ENCODE measurements at regions not wholly inside any gene's neighbourhood (a gene's known extent, or its start where the extent isn't known, plus 50 kb on each side); places are given as distances from the start of the nearest gene placed in this dataset.

DNA sequence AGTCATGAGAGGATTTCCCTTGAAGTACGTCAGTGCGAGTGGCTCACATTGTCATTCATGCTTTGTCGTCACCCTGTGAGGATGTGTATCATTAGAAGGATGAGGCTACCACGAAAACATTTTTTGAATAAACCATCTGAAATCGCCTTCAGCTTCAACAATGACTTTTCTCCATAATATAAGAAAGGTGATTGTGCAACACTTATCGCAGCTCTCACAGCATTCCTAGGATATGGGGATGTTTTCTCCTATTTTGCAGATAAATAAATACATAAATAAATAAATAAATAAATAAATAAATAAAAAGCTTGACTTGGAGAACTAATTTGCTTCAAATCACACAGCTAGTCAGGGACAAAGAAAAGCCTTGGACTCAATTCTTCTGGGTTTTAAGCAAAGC, 326.5 kb downstream of the FOXA2 start:
- H3K36me3 ChIP-seq: no peaks in the 10 kb centered on the region
- 83 to 89% (median 86%) methylated on average over 6 of the region's 6 CpGs for WGBS, 5 donors
- no peaks in the 10 kb centered on the region for H3K9me3 ChIP-seq
- H3K27ac ChIP-seq: no peak overlapping the region
- no peak for DNase-seq
- intact Hi-C loops (cut with DNase I; ENCODE audit: low total_unique reads): no loop called here
- H3K4me3 ChIP-seq: no peak overlapping the region
- TF ChIP-seq POLR2AphosphoS5 (IDR thresholded peaks at IDR 0.05) (no peak), POLR2A (IDR thresholded peaks at IDR 0.05) (no peak), EP300 (IDR thresholded peaks at IDR 0.05) (no peak)
- TF ChIP-seq, protein P1, sequence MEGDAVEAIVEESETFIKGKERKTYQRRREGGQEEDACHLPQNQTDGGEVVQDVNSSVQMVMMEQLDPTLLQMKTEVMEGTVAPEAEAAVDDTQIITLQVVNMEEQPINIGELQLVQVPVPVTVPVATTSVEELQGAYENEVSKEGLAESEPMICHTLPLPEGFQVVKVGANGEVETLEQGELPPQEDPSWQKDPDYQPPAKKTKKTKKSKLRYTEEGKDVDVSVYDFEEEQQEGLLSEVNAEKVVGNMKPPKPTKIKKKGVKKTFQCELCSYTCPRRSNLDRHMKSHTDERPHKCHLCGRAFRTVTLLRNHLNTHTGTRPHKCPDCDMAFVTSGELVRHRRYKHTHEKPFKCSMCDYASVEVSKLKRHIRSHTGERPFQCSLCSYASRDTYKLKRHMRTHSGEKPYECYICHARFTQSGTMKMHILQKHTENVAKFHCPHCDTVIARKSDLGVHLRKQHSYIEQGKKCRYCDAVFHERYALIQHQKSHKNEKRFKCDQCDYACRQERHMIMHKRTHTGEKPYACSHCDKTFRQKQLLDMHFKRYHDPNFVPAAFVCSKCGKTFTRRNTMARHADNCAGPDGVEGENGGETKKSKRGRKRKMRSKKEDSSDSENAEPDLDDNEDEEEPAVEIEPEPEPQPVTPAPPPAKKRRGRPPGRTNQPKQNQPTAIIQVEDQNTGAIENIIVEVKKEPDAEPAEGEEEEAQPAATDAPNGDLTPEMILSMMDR (IDR thresholded peaks at IDR 0.05): no peak
- H3K27me3 ChIP-seq: peaks cover 0 to 4% (median 0%) of the 10 kb centered on the region in 3 donors
- no peaks in the 10 kb centered on the region for H3K4me1 ChIP-seq

DNA sequence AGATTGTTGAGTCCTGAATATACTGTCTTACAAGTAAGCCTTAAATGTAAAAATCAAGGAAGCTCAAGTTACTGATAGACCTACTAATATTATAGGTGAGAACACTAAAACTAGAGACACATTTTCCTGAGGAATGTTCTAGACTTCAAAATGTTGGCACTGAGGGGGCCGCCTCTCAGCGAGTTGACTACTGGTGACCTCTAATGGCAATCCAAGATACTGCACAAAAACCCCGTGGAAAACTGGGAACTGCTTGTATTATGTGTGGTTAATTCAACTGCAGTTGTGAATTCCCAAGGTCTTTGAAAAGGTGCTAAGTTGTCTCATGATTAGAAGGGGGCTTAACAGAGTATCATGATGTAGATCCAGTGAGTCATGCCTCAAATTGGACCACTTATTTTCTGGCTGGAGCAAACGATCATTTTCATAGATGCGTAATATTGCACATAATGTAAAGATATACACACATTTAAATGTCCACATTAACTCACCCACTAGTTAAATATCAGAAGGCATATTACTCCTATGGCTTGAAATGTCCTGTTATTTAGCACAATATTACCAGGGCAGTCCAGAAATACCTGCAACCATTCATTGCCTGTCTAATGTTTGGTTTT, 336.2 kb downstream of the FOXA2 start:
- Histone ChIP-seq H3K4me1 (no peaks in the 10 kb centered on the region), H3K4me3 (no peak overlapping the region), H3K36me3 (no peaks in the 10 kb centered on the region), H3K9me3 (no peaks in the 10 kb centered on the region), H3K27me3 (peaks cover 0 to 15% (median 0%) of the 10 kb centered on the region in 3 donors), H3K27ac (no peak overlapping the region)
- intact Hi-C loops (cut with DNase I; ENCODE audit: low total_unique reads): no loop called here
- WGBS, 5 donors: 34 to 40% (median 38%) methylated on average over 5 of the region's 5 CpGs
- TF ChIP-seq EP300 (IDR thresholded peaks at IDR 0.05) (no peak), POLR2AphosphoS5 (IDR thresholded peaks at IDR 0.05) (no peak), POLR2A (IDR thresholded peaks at IDR 0.05) (no peak)
- TF ChIP-seq, protein P1 (IDR thresholded peaks at IDR 0.05): peak in 1 of 7 experiments; percentile 22
- peak in 1 of 2 donors; percentile 36 for DNase-seq

DNA sequence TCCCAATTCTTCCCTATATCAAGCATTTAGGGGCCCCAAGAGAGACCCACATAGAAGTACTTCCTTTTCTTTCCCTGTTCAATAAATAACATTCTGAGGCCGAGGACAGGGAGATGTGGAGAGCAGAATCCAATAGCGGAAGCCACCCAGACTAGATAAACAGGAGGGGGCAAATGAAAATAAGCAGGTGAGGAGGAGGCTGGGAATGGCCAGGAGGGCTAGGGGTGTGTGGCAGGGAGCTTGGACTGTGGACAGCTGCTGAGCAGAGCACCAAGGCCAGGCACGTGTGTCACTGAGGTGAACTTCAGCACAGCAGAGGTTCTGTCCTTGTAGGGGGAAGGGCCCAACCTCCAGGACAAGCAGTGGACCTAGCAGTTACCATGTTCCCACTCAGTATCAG, 339.2 kb downstream of the FOXA2 start:
- no peak for TF ChIP-seq POLR2A (IDR thresholded peaks at IDR 0.05)
- no peak for TF ChIP-seq EP300 (IDR thresholded peaks at IDR 0.05)
- no peak for TF ChIP-seq POLR2AphosphoS5 (IDR thresholded peaks at IDR 0.05)
- TF ChIP-seq, protein P1 (IDR thresholded peaks at IDR 0.05): no peak
- Histone ChIP-seq H3K27me3 (peaks cover 0 to 15% (median 0%) of the 10 kb centered on the region in 3 donors), H3K4me3 (no peak overlapping the region), H3K4me1 (no peaks in the 10 kb centered on the region), H3K27ac (no peak overlapping the region), H3K36me3 (no peaks in the 10 kb centered on the region), H3K9me3 (no peaks in the 10 kb centered on the region)
- intact Hi-C loops (cut with DNase I; ENCODE audit: low total_unique reads): no loop called here
- no peak for DNase-seq
- WGBS, 5 donors: 46 to 66% (median 58%) methylated on average over 3 of the region's 3 CpGs

DNA sequence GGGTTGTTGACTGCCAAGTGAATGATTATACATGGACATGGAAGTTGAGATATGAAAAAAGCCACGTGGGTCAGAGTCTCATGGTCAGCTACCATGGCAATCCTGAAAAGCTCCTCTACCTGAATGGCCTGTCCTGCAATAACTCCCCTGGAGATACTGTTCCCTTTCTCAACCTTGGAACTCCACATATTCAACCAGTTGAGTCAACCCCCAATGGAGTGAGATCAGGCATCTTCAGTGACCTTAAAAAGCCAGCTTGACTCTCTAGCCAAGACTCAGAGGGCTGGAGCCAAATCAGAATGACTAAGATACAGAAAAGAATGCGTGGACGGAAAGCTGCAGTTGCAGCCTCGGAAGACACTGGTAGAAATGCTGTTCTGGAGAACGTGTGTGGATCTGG, 341.3 kb downstream of the FOXA2 start:
- 53 to 68% (median 63%) methylated on average over 5 of the region's 5 CpGs for WGBS, 5 donors
- Histone ChIP-seq H3K27ac (no peak overlapping the region), H3K36me3 (no peaks in the 10 kb centered on the region), H3K4me1 (no peaks in the 10 kb centered on the region), H3K27me3 (peaks cover 0 to 7% (median 0%) of the 10 kb centered on the region in 3 donors), H3K9me3 (no peaks in the 10 kb centered on the region), H3K4me3 (no peak overlapping the region)
- TF ChIP-seq POLR2AphosphoS5 (IDR thresholded peaks at IDR 0.05): no peak
- TF ChIP-seq, protein P1 (IDR thresholded peaks at IDR 0.05): no peak
- intact Hi-C loops (cut with DNase I; ENCODE audit: low total_unique reads): no loop called here
- DNase-seq: no peak

Data from stomach (tissue), 8 donors.